ENCODE measurements at regions not wholly inside any gene's neighbourhood (a gene's known extent, or its start where the extent isn't known, plus 50 kb on each side); places are given as distances from the start of the nearest gene placed in this dataset.

GRCh38 chr2:196439760-196440159, 199.8 kb upstream of the CCDC150 start:
- no peak for DNase-seq (ENCODE audit: low read depth in 2 of 2)

- no peak for DNase-seq (ENCODE audit: low read depth in 2 of 2)
These were observed 199.1 kb upstream of the CCDC150 start for GRCh38 chr2:196440413-196440812.

- DNase-seq (ENCODE audit: low read depth in 2 of 2): no peak
These were observed 198.0 kb upstream of the CCDC150 start for GRCh38 chr2:196441527-196441926.

GRCh38 chr2:196442211-196442610, 197.3 kb upstream of the CCDC150 start:
- no peak for DNase-seq (ENCODE audit: low read depth in 2 of 2)

GRCh38 chr2:196444442-196444841, 195.1 kb upstream of the CCDC150 start:
- no peak for DNase-seq (ENCODE audit: low read depth in 2 of 2)

- no peak for DNase-seq (ENCODE audit: low read depth in 2 of 2)
These were observed 193.5 kb upstream of the CCDC150 start for GRCh38 chr2:196445991-196446390.

GRCh38 chr2:196448407-196449079, 191.0 kb upstream of the CCDC150 start:
- DNase-seq (ENCODE audit: low read depth in 2 of 2): no peak

GRCh38 chr2:196449083-196449482, 190.4 kb upstream of the CCDC150 start:
- DNase-seq (ENCODE audit: low read depth in 2 of 2): no peak

GRCh38 chr2:196452758-196453157, 186.8 kb upstream of the CCDC150 start:
- DNase-seq (ENCODE audit: low read depth in 2 of 2): no peak

- DNase-seq (ENCODE audit: low read depth in 2 of 2): peak in 1 of 2 experiments; percentile 29
These were observed 185.9 kb upstream of the CCDC150 start for GRCh38 chr2:196453613-196454047.

GRCh38 chr2:196454492-196454891, 185.0 kb upstream of the CCDC150 start:
- no peak for DNase-seq (ENCODE audit: low read depth in 2 of 2)

GRCh38 chr2:196459539-196459938, 180.0 kb upstream of the CCDC150 start:
- no peak for DNase-seq (ENCODE audit: low read depth in 2 of 2)

- DNase-seq (ENCODE audit: low read depth in 2 of 2): no peak
These were observed 175.8 kb upstream of the CCDC150 start for GRCh38 chr2:196463706-196464105.

GRCh38 chr2:196464311-196464710, 175.2 kb upstream of the CCDC150 start:
- no peak for DNase-seq (ENCODE audit: low read depth in 2 of 2)

GRCh38 chr2:196466581-196466980, 172.9 kb upstream of the CCDC150 start:
- no peak for DNase-seq (ENCODE audit: low read depth in 2 of 2)

GRCh38 chr2:196468394-196468793, 171.1 kb upstream of the CCDC150 start:
- no peak for DNase-seq (ENCODE audit: low read depth in 2 of 2)

- no peak for DNase-seq (ENCODE audit: low read depth in 2 of 2)
These were observed 165.9 kb upstream of the CCDC150 start for GRCh38 chr2:196473617-196474016.

GRCh38 chr2:196475611-196476010, 163.9 kb upstream of the CCDC150 start:
- DNase-seq (ENCODE audit: low read depth in 2 of 2): no peak

GRCh38 chr2:196478588-196478987, 160.9 kb upstream of the CCDC150 start:
- no peak for DNase-seq (ENCODE audit: low read depth in 2 of 2)

- no peak for DNase-seq (ENCODE audit: low read depth in 2 of 2)
These were observed 160.2 kb upstream of the CCDC150 start for GRCh38 chr2:196479350-196479749.

- no peak for DNase-seq (ENCODE audit: low read depth in 2 of 2)
These were observed 158.7 kb upstream of the CCDC150 start for GRCh38 chr2:196480653-196481323.

GRCh38 chr2:196481324-196481697, 158.2 kb upstream of the CCDC150 start:
- DNase-seq (ENCODE audit: low read depth in 2 of 2): no peak

Data from stimulated activated CD4-positive, alpha-beta T cell treated with anti-CD3 and anti-CD28 coated beads, Interleukin-12 subunit alpha, Interleukin-12 subunit beta, amount 100 ng/mL, for 24 hours (primary cell).